ENCODE measurements at regions not wholly inside any gene's neighbourhood (a gene's known extent, or its start where the extent isn't known, plus 50 kb on each side); places are given as distances from the start of the nearest gene placed in this dataset.

- intact Hi-C loops (cut with micrococcal nuclease), result no loop called here
- Histone ChIP-seq H3K4me3 (no peak overlapping the region), H3K9ac (ENCODE audit: insufficient read depth in 1 of 2, low read depth in 2 of 2, low read length in 2 of 2) (peak overlapping the region in 1 of 2 experiments; percentile 40; a peak in 1 of 4 replicates), H3K4me2 (ENCODE audit: insufficient read depth, low read length) (no peak overlapping the region), H3K27ac (ENCODE audit: extremely low read depth, low read depth, low read length) (no peak overlapping the region), H3K4me1 (replicated peaks in 1 of 2; ENCODE audit: control insufficient read depth in 2 of 2, insufficient read depth in 2 of 2, low read length in 2 of 2) (no peaks in the 10 kb centered on the region), H3K9me1 (ENCODE audit: control insufficient read depth, insufficient read depth, low read length) (no peaks in the 10 kb centered on the region), H3K79me2 (ENCODE audit: control insufficient read depth, insufficient read depth, low read length) (no peaks in the 10 kb centered on the region), H3K9me3 (replicated peaks; ENCODE audit: control insufficient read depth, insufficient read depth, low read depth, low read length) (no peaks in the 10 kb centered on the region), H3K36me3 (ENCODE audit: control insufficient read depth, insufficient read depth, low read length) (no peaks in the 10 kb centered on the region), H3K27me3 (ENCODE audit: control insufficient read depth in 2 of 2, insufficient read depth in 2 of 2, low read length in 2 of 2) (no peaks in the 10 kb centered on the region), H2AFZ (ENCODE audit: low read depth, low read length) (peak overlapping the region; percentile 39; the same call in 1 of the 2 replicates), H4K20me1 (replicated peaks; ENCODE audit: control insufficient read depth, insufficient read depth, low read length) (no peaks in the 10 kb centered on the region)
- no peak for TF ChIP-seq SNAPC5 (CRISPR knock-in tag; IDR thresholded peaks at IDR 0.05)
- TF ChIP-seq PBX2 (CRISPR knock-in tag; IDR thresholded peaks at IDR 0.05; ENCODE audit: low read depth), result no peak
- no peak; the same call in 1 of the 2 replicates for TF ChIP-seq PBX2 (tag; conservative IDR thresholded peaks at IDR 0.05; ENCODE audit: low read depth)
- TF ChIP-seq GABPA (tag; conservative IDR thresholded peaks at IDR 0.05; ENCODE audit: low read depth), result peak; percentile 55
- CTCF ChIA-PET (ENCODE audit: low intra/inter-chr PET ratio), result no interaction called here
- in situ Hi-C loops (cut with MboI), result no loop called here
- POLR2A ChIA-PET, result no interaction called here
- ATAC-seq, result 0 out of 3 replicates have a peak, but pooled peaks have one; percentile 28
- DNase-seq (ENCODE audit: extremely low read depth in 1 of 4, low spot score in 3 of 4), result peak in 1 of 4 experiments; percentile 1
- no TSS peak for BruUV-seq (replicated peaks)
- WGBS (ENCODE audit: insufficient coverage, low coverage, missing lambda C conversion rate), result 2% methylated on average over 10 of the region's 10 CpGs
- FAIRE-seq, result no peak
Measured at GRCh38 chr11:92765965-92766371, 203.5 kb upstream of the MTNR1B start.

All from K562 (cell line).